PC-3 (cell line): ENCODE measurements at regions not wholly inside any gene's neighbourhood (a gene's known extent, or its start where the extent isn't known, plus 50 kb on each side); places are given as distances from the start of the nearest gene placed in this dataset.

ENCODE experiments used
- ATAC-seq: fragments of 200-7000 bp; cut with Tn5 transposase; 2 replicates; pipeline ENCODE4 v1.9.1; 2020; ENCODE audit warnings: mild to moderate bottlenecking, moderate library complexity
- BruUV-seq: library from RNA; stranded (reverse); fragments of 400-500 nt; replicated peaks from 2 replicates; lab custom pipeline; 2021; lab: Mats Ljungman, UMichigan
- CTCF ChIA-PET: fragments of 300-600 bp; sonication (Branson Sonifier 250); formaldehyde crosslinking; loops from one replicate; lab custom pipeline; 2022; ENCODE audit warnings: antibody characterized with exemption; lab: Charles Lee
- POLR2A ChIA-PET: fragments of 300-600 bp; sonication (Branson Sonifier 250); formaldehyde crosslinking; loops from one replicate; lab custom pipeline; 2022; ENCODE audit warnings: antibody characterized with exemption; ENCODE audit not compliant: unreplicated experiment; lab: Charles Lee
- DNase-seq: peaks from one replicate; pipeline ENCODE4 v3.0.0-alpha.2; 2015
- H2AFZ ChIP-seq: fragments of 300-600 bp; sonication (generic); 2 replicates; pipeline ENCODE4 v1.6.0; 2016; ENCODE audit warnings: antibody characterized with exemption, low read length
- H3F3A ChIP-seq: fragments of 300-600 bp; sonication (generic); one replicate; pipeline ENCODE4 v1.6.0; 2017; ENCODE audit warnings: antibody characterized with exemption, low read length, control low read depth, mild to moderate bottlenecking; ENCODE audit not compliant: unreplicated experiment
- H3K27ac ChIP-seq: fragments of 300-600 bp; sonication (generic); 2 replicates; pipeline ENCODE4 v1.5.1; 2016; ENCODE audit warnings: mild to moderate bottlenecking, low read length
- H3K27me3 ChIP-seq: fragments of 300-600 bp; sonication (generic); 2 replicates; pipeline ENCODE4 v1.6.1; 2016; ENCODE audit warnings: low read length, mixed read lengths
- H3K36me3 ChIP-seq: fragments of 300-600 bp; sonication (generic); 2 replicates; pipeline ENCODE4 v1.6.1; 2016; ENCODE audit warnings: low read depth, mixed run types, low read length, mixed read lengths
- H3K4me1 ChIP-seq: fragments of 300-600 bp; sonication (generic); 2 replicates; pipeline ENCODE4 v1.5.1; 2016; ENCODE audit warnings: low read length; ENCODE audit not compliant: insufficient read depth
- H3K4me2 ChIP-seq: fragments of 300-600 bp; sonication (generic); 2 replicates; pipeline ENCODE4 v1.6.0; 2016; ENCODE audit warnings: low read length
- H3K4me3 ChIP-seq: fragments of 300-600 bp; sonication (generic); 2 replicates; pipeline ENCODE4 v1.5.1; 2016; ENCODE audit warnings: mild to moderate bottlenecking, low read length, mixed read lengths
- H3K79me2 ChIP-seq: fragments of 300-600 bp; sonication (generic); 2 replicates; pipeline ENCODE4 v1.6.1; 2017; ENCODE audit warnings: low read length, mixed read lengths
- H3K9ac ChIP-seq: fragments of 300-600 bp; sonication (generic); 2 replicates; pipeline ENCODE4 v1.6.0; 2016; ENCODE audit warnings: mild to moderate bottlenecking, low read length
- H3K9me2 ChIP-seq: fragments of 300-600 bp; sonication (generic); replicated peaks from 2 replicates; pipeline ENCODE4 v1.6.1; 2016; ENCODE audit warnings: mixed run types, low read length, mixed read lengths
- H3K9me3 ChIP-seq: fragments of 300-600 bp; sonication (generic); 2 replicates; pipeline ENCODE4 v1.6.1; 2016; ENCODE audit warnings: low read length, mixed read lengths
- H4K20me1 ChIP-seq: fragments of 300-600 bp; sonication (generic); 2 replicates; pipeline ENCODE4 v1.6.1; 2016; ENCODE audit warnings: low read length, mixed read lengths
- CTCF ChIP-seq: fragments of 300-600 bp; sonication (generic); conservative IDR thresholded peaks from 2 replicates; pipeline ENCODE4 v1.5.1; 2017; ENCODE audit warnings: antibody characterized with exemption, low read depth, mild to moderate bottlenecking, low read length
- EZH2 ChIP-seq: fragments of 300-600 bp; sonication (generic); IDR thresholded peaks from one replicate; pipeline ENCODE4 v1.6.1; 2017; ENCODE audit warnings: antibody characterized with exemption, mild to moderate bottlenecking, low read length; ENCODE audit not compliant: unreplicated experiment
- EZH2phosphoT487 ChIP-seq: fragments of 300-600 bp; sonication (generic); IDR thresholded peaks from 2 replicates; pipeline ENCODE4 v1.6.1; 2018; ENCODE audit warnings: mild to moderate bottlenecking, antibody characterized with exemption, low read length, borderline replicate concordance
- intact Hi-C: fragments of 100-400 bp; cut with micrococcal nuclease; formaldehyde crosslinking; loops from 2 replicates; pipeline ENCODE4 v1.9.0; 2023

DNA sequence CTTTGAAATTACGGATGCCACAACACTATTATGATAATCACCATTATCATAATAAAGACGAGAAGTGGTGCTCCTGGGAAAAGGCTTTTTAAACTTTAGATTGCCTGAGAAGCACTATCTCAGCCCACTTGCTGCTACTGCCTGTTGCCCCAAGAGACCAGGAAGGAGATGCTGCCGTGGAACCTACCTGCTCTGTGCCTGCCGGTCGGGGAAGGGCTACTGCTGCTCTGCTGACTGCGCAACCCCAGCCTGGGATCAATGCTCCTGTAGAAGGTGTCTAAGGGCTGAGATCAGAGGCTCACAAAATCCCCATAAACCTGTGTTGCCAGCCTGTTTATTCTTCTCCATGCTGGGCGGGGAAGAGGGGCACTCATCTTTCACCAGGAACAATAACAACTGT, 145.3 kb upstream of the VCX3B start:
- ATAC-seq, result no peak
- Histone ChIP-seq H3K9ac (no peak overlapping the region), H3K4me2 (no peak overlapping the region), H2AFZ (no peak overlapping the region), H4K20me1 (no peaks in the 10 kb centered on the region), H3K27me3 (no peaks in the 10 kb centered on the region), H3K9me2 (no peaks in the 10 kb centered on the region), H3K36me3 (no peaks in the 10 kb centered on the region), H3K79me2 (no peaks in the 10 kb centered on the region), H3K9me3 (no peaks in the 10 kb centered on the region), H3K4me1 (no peaks in the 10 kb centered on the region), H3K27ac (no peak overlapping the region), H3F3A (no peaks in the 10 kb centered on the region), H3K4me3 (no peak overlapping the region)
- ChIA-PET POLR2A (no interaction called here), CTCF (no interaction called here)
- intact Hi-C loops, result no loop called here
- no peak for DNase-seq
- no peak for TF ChIP-seq EZH2
- no TSS peak for BruUV-seq

- ATAC-seq (no peak), DNase-seq (peak; percentile 24)
- no peaks in the 10 kb centered on the region for H3K27me3 ChIP-seq
- H2AFZ ChIP-seq, result no peak overlapping the region
- TF ChIP-seq CTCF (peak; percentile 58), EZH2 (no peak)
- ChIA-PET POLR2A (no interaction called here), CTCF (interaction anchor here (0.6 kb wide), 1 partner anchor 322 kb away, joined by 3 read pairs; no protein-coding TSS in a partner anchor)
- H3K9me3 ChIP-seq, result no peaks in the 10 kb centered on the region
- no peak overlapping the region for H3K27ac ChIP-seq
- no peaks in the 10 kb centered on the region for H3F3A ChIP-seq
- no peak overlapping the region for H3K4me3 ChIP-seq
- H3K36me3 ChIP-seq, result no peaks in the 10 kb centered on the region
- H3K9me2 ChIP-seq, result no peaks in the 10 kb centered on the region
- no peaks in the 10 kb centered on the region for H4K20me1 ChIP-seq
- intact Hi-C loops, result no loop called here
- no peaks in the 10 kb centered on the region for H3K4me1 ChIP-seq
- H3K79me2 ChIP-seq, result no peaks in the 10 kb centered on the region
- no peak overlapping the region for H3K9ac ChIP-seq
- H3K4me2 ChIP-seq, result no peak overlapping the region
- BruUV-seq, result no TSS peak
These were observed 141.3 kb upstream of the VCX3B start for GRCh38 chrX:8323356-8323755.

- Histone ChIP-seq H4K20me1 (no peaks in the 10 kb centered on the region), H2AFZ (peak overlapping the region; percentile 83), H3K27me3 (no peaks in the 10 kb centered on the region), H3K4me3 (no peak overlapping the region), H3F3A (no peaks in the 10 kb centered on the region), H3K4me2 (0 out of 2 replicates have a peak overlapping the region, but pooled peaks have one; percentile 14), H3K27ac (peak overlapping the region; percentile 54), H3K79me2 (no peaks in the 10 kb centered on the region), H3K9ac (peak overlapping the region; percentile 42; the same call in 1 of the 2 replicates), H3K9me2 (no peaks in the 10 kb centered on the region), H3K9me3 (no peaks in the 10 kb centered on the region), H3K4me1 (peaks cover 20% of the 10 kb centered on the region), H3K36me3 (no peaks in the 10 kb centered on the region)
- no TSS peak for BruUV-seq
- ChIA-PET POLR2A (no interaction called here), CTCF (no interaction called here)
- intact Hi-C loops, result no loop called here
- no peak for TF ChIP-seq EZH2phosphoT487
- no peak for TF ChIP-seq EZH2
- TF ChIP-seq CTCF, result no peak
- ATAC-seq, result peak; percentile 71
- peak; percentile 70 for DNase-seq
These were observed 122.6 kb upstream of the VCX3B start for GRCh38 chrX:8341814-8342590.
